ENCODE measurements at regions not wholly inside any gene's neighbourhood (a gene's known extent, or its start where the extent isn't known, plus 50 kb on each side); places are given as distances from the start of the nearest gene placed in this dataset.

DNA sequence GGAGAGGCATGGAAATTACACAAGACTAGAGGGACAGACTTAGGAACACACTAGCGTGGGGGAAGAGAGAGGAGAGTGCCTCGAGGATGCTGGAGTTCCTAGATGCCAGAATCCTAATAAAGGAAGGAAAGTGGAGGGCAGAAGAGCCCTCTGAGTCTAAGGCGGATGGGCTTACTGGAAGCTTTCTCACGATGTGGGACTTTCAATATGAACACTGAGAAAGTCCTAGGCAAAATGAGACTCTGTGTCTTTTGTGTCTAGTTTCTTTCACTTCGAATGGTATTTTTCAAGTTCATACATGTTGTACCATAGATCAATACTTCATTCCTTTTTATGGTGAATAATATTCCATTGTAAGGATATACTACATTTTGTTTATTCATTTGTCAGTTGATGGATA, 239.4 kb downstream of the NSG2 start:
- TF ChIP-seq POLR2A (IDR thresholded peaks at IDR 0.05): no peak
- no peak for TF ChIP-seq CTCF (IDR thresholded peaks at IDR 0.05)
- no peak for TF ChIP-seq EP300 (IDR thresholded peaks at IDR 0.05)

All from tibial nerve (tissue), 4 donors.